Natural killer cell treated with Interleukin-12 subunit alpha and Interleukin-12 subunit beta and Interleukin-15 and Interleukin-18, amount 100 ng/mL, for 72 hours (primary cell): ENCODE measurements at regions not wholly inside any gene's neighbourhood (a gene's known extent, or its start where the extent isn't known, plus 50 kb on each side); places are given as distances from the start of the nearest gene placed in this dataset.
"Not testable (repeated sequence)": the region's sequence is repeated elsewhere in the genome, so short reads cannot be mapped to it uniquely, and the experiment has no call there.

Experiments
- ATAC-seq, 2 donors: fragments of 150-1000 bp; cut with Tn5 transposase in 1 of 2; sonication (Bioruptor Pico), chemical (Tn5 transposase) in 1 of 2; 2 replicates each; pipeline ENCODE4 v1.10.0; 2021
- DNase-seq: peaks from one replicate; pipeline ENCODE4 v3.0.0; 2022; ENCODE audit warnings: low spot score
- H3K27ac Mint-ChIP-seq, 2 donors: 1 replicate in 1 of 2; 2 replicates in 1 of 2; pipeline ENCODE4 v1.8.0; 2022; ENCODE audit warnings: mixed read lengths in 2 of 2, mild to moderate bottlenecking in 1 of 2, moderate library complexity in 1 of 2
- H3K27me3 Mint-ChIP-seq, 2 donors: 1 replicate in 1 of 2; 2 replicates in 1 of 2; pipeline ENCODE4 v1.8.0; 2022; ENCODE audit warnings: mixed read lengths in 2 of 2
- H3K36me3 Mint-ChIP-seq: one replicate; pipeline ENCODE4 v1.8.0; 2022; ENCODE audit warnings: mixed read lengths
- H3K4me1 Mint-ChIP-seq, 2 donors: 1 replicate in 1 of 2; 2 replicates in 1 of 2; pipeline ENCODE4 v1.8.0; 2022; ENCODE audit warnings: low read depth in 2 of 2, mixed read lengths in 2 of 2, mild to moderate bottlenecking in 1 of 2
- H3K4me3 Mint-ChIP-seq: one replicate; pipeline ENCODE4 v1.8.0; 2022; ENCODE audit warnings: mixed read lengths
- H3K9me3 Mint-ChIP-seq: 2 replicates; pipeline ENCODE4 v1.8.0; 2022; ENCODE audit warnings: mixed read lengths

DNA sequence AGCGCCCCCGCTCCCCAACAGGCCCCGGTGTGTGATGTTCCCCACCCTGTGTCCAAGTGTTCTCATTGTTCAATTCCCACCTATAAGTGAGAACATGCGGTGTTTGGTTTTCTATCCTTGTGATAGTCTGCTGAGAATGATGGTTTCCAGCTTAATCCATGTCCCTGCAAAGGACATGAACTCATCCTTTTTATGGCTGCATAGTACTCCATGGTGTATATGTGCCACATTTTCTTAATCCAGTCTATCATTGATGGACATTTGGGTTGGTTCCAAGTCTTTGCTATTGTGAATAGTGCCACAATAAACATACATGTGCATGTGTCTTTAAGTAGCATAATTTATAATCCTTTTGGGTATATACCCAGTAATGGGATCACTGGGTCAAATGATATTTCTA, 59.8 kb upstream of the ADPGK start:
- not testable (repeated sequence) for ATAC-seq

DNA sequence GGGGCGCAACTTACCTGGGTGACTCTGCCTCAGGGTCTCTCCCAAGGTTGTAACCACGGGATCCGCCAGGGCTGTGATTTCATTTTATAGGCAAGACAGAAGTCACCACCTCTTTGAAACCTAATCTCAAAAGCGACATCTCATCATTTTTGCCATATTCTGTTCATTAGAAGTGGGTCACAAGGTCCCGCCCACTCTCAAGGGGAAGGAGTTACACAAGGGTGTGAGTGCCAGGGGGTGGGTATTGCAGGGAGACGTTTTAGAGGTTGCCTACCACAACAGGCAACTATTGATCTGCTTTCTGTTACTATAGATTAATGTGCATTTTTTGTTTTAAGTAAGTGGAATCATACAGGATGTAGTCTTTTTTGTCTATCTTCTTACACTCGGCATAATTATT, 56.6 kb upstream of the ADPGK start:
- no peak overlapping the region for H3K27ac Mint-ChIP-seq
- DNase-seq: no peak
- ATAC-seq: no peak
- H3K4me1 Mint-ChIP-seq: peaks cover 0 to 11% of the 10 kb centered on the region in 2 donors
- H3K27me3 Mint-ChIP-seq: peaks cover 7 to 16% of the 10 kb centered on the region in 2 donors
- H3K4me3 Mint-ChIP-seq: no peak overlapping the region
- H3K36me3 Mint-ChIP-seq: peaks cover 6% of the 10 kb centered on the region
- no peaks in the 10 kb centered on the region for H3K9me3 Mint-ChIP-seq

More for the DNA sequence above, 59.8 kb upstream of the ADPGK start:
- H3K4me3 Mint-ChIP-seq, H3K4me1 Mint-ChIP-seq, H3K9me3 Mint-ChIP-seq, H3K36me3 Mint-ChIP-seq, DNase-seq: not testable (repeated sequence)
- Mint-ChIP-seq H3K27me3 (peaks cover 16 to 22% of the 10 kb centered on the region in 2 donors), H3K27ac (peak overlapping the region in 1 of 2 donors; percentile 5)

DNA sequence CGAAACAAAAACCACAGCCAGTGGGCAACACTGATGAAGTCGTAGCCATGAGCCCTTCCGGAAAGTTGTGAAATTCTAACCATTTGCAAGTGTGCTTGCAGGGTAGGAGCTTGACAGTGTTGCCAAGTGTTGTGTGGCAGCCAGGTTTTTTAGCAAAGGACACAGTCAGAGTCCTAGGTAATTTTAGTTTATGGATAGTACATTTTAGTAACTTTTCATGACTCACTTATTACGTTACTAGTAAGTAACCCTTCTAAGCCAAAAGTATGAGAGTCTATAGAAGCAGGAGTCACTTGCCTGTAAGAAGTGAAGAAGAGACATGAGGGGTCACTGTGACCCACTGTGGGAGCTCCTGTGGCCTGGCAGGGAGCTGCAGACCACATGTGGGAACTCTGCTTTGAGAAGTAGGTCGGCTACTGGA, 54.8 kb upstream of the ADPGK start:
- H3K9me3 Mint-ChIP-seq: no peaks in the 10 kb centered on the region
- peaks cover 0 to 9% of the 10 kb centered on the region in 2 donors for H3K4me1 Mint-ChIP-seq
- H3K4me3 Mint-ChIP-seq: no peak overlapping the region
- ATAC-seq: peak; percentile 68
- no peak for DNase-seq
- no peaks in the 10 kb centered on the region for H3K36me3 Mint-ChIP-seq
- H3K27ac Mint-ChIP-seq: no peak overlapping the region
- peaks cover 7 to 8% of the 10 kb centered on the region in 2 donors for H3K27me3 Mint-ChIP-seq

DNA sequence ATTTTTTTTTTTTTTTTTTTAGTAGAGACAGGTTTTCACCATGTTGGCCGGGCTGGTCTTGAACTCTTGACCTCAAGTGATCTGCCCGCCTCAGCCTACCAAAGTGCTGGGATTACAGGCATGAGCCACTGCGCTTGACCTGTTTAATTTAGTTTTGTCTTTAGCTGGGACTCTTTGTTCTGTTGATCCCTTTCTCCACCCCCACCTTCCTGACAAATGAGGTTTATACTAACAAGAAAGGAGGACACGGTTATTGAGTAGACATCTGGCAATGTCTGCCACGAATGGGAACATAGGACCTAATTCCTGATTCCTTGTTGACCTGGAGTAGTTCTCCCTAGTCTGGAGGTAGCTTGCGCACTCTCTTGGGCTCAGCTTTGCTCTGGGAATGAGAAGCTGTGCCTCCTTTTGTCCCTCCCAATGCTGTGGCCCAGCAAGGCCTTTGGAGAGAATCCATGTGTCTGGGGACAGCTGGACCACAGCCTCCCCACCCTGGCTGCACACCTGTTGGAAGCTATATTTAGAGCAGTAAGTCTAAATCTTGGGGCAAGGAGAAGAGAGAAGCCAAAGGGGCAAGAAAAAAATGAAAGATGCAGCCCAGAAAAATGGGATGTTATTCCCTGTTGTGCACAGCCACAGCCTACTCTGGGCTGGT, 53.2 kb upstream of the ADPGK start:
- H3K36me3 Mint-ChIP-seq: no peaks in the 10 kb centered on the region
- peaks cover 0 to 13% of the 10 kb centered on the region in 2 donors for H3K27me3 Mint-ChIP-seq
- peaks cover 0 to 9% of the 10 kb centered on the region in 2 donors for H3K4me1 Mint-ChIP-seq
- H3K4me3 Mint-ChIP-seq: no peak overlapping the region
- H3K27ac Mint-ChIP-seq: no peak overlapping the region
- H3K9me3 Mint-ChIP-seq: no peaks in the 10 kb centered on the region
- no peak for ATAC-seq
- no peak for DNase-seq

DNA sequence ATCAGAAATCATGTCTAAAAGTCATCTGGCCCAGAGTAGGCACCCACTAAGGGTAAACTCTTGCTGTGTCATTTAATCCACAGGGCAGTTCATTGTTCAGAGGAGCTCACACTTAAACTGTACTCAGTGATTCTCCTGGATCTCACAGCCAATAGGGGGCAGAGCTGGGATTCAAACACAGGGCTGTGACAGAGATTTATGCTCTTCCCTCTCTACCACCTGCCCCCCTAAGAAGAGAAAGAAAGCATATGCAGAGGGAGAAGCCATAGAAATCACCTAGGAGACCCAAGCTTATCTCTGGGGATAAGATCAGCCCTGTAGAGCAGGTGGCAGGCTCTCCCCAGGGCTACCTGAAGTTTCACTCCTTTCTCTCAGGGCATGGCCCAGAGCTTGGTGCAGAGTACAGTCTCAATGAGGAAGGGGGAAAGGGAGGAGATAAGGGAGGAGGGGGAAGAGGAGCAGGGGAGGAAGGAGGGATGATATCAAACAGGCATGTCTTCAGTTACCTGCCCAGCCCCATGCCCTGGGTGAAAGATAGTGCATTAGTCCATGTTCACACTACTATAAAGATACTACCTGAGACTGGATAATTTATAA, 51.8 kb upstream of the ADPGK start:
- ATAC-seq (no peak), DNase-seq (no peak)
- no peak overlapping the region for H3K4me3 Mint-ChIP-seq
- no peaks in the 10 kb centered on the region for H3K36me3 Mint-ChIP-seq
- H3K9me3 Mint-ChIP-seq: no peaks in the 10 kb centered on the region
- H3K27ac Mint-ChIP-seq: no peak overlapping the region
- H3K4me1 Mint-ChIP-seq: peaks cover 0 to 9% of the 10 kb centered on the region in 2 donors
- H3K27me3 Mint-ChIP-seq: peaks cover 7 to 20% of the 10 kb centered on the region in 2 donors

DNA sequence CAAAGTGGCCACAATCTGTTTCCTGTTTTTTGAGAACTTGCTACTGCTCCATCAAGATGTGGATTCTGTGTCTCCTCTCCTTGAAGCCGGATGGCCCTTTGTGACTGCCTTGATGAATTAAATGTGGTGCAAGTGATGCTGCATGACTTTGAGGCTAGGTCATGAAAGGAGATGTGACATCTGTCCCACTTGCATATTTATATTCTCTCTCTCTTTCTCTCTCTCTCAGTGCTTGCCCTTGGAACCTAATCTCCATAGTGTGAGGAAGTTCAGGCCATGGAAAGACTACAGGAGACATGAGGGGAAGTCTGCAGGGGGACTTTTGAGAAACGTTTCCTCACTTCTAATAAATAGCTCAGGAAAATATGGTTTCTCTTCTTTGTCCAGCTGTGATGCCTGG, 50.0 kb upstream of the ADPGK start:
- H3K4me1 Mint-ChIP-seq: peaks cover 0 to 9% of the 10 kb centered on the region in 2 donors
- H3K27me3 Mint-ChIP-seq: peaks cover 12 to 26% of the 10 kb centered on the region in 2 donors
- DNase-seq (no peak), ATAC-seq (no peak)
- no peaks in the 10 kb centered on the region for H3K36me3 Mint-ChIP-seq
- H3K4me3 Mint-ChIP-seq: no peak overlapping the region
- H3K9me3 Mint-ChIP-seq: no peaks in the 10 kb centered on the region
- no peak overlapping the region for H3K27ac Mint-ChIP-seq
